ENCODE measurements at regions not wholly inside any gene's neighbourhood (a gene's known extent, or its start where the extent isn't known, plus 50 kb on each side); places are given as distances from the start of the nearest gene placed in this dataset.
A peak's percentile ranks its signal among the peaks of the same experiment; 100 is the strongest.
"Not testable (repeated sequence)": the region's sequence is repeated elsewhere in the genome, so short reads cannot be mapped to it uniquely, and the experiment has no call there.

GRCh38 chr6:13874191-13874549, 50.6 kb upstream of the RNF182 start:
- Histone ChIP-seq H3K36me3 (no peaks in the 10 kb centered on the region), H3K27me3 (peaks cover 4% of the 10 kb centered on the region), H3K9me3 (peaks cover 4 to 5% of the 10 kb centered on the region in 2 donors), H3K4me1 (peaks cover 4 to 13% (median 12%) of the 10 kb centered on the region in 4 donors), H3K27ac (peak overlapping the region in 1 of 4 donors; percentile 33), H3K4me3 (peak overlapping the region in 3 of 4 donors; percentile 36 to 55 (median 46))
- WGBS, 2 donors (ENCODE audit: low coverage in 1 of 2): 72 to 82% methylated on average over 7 to 8 of the region's 8 CpGs
- intact Hi-C loops (cut with DNase I; ENCODE audit: low total_unique reads) (no loop called here), in situ Hi-C loops (cut with MboI; ENCODE audit: low pct_ligation_motif_present in 1 of 4, low pct_unique_long_range_greater_than_20kb in 1 of 4, low sequenced_read_pairs in 3 of 4) (no loop called here)
- TF ChIP-seq EP300 (IDR thresholded peaks at IDR 0.05; ENCODE audit: low read depth): no peak
- no peak for TF ChIP-seq POLR2A (IDR thresholded peaks at IDR 0.05)
- TF ChIP-seq POLR2AphosphoS5 (IDR thresholded peaks at IDR 0.05): no peak
- TF ChIP-seq CTCF (IDR thresholded peaks at IDR 0.05): no peak
- DNase-seq: no peak

GRCh38 chr6:13873288-13874190, 51.2 kb upstream of the RNF182 start:
- Histone ChIP-seq H3K4me1 (peaks cover 4 to 13% (median 12%) of the 10 kb centered on the region in 4 donors), H3K4me3 (peak overlapping the region; percentile 4 to 55 (median 41)), H3K27me3 (no peaks in the 10 kb centered on the region), H3K36me3 (no peaks in the 10 kb centered on the region), H3K27ac (peak overlapping the region in 1 of 4 donors; percentile 33), H3K9me3 (peaks cover 4 to 5% of the 10 kb centered on the region in 2 donors)
- peak; percentile 58 to 75 (median 66) for TF ChIP-seq CTCF (IDR thresholded peaks at IDR 0.05)
- TF ChIP-seq POLR2A (IDR thresholded peaks at IDR 0.05): no peak
- peak; percentile 78 for DNase-seq
- in situ Hi-C loops (cut with MboI; ENCODE audit: low pct_ligation_motif_present in 1 of 4, low pct_unique_long_range_greater_than_20kb in 1 of 4, low sequenced_read_pairs in 3 of 4): no loop called here
- WGBS, 2 donors (ENCODE audit: low coverage in 1 of 2): 7 to 36% methylated on average over 3 to 43 of the region's 49 CpGs
- intact Hi-C loops (cut with DNase I; ENCODE audit: low total_unique reads): no loop called here

GRCh38 chr6:13872681-13873080, 52.1 kb upstream of the RNF182 start:
- intact Hi-C loops (cut with DNase I; ENCODE audit: low total_unique reads) (no loop called here), in situ Hi-C loops (cut with MboI; ENCODE audit: low pct_ligation_motif_present in 1 of 4, low pct_unique_long_range_greater_than_20kb in 1 of 4, low sequenced_read_pairs in 3 of 4) (no loop called here)
- TF ChIP-seq EP300 (IDR thresholded peaks at IDR 0.05; ENCODE audit: low read depth) (no peak), POLR2A (IDR thresholded peaks at IDR 0.05) (no peak)
- no peaks in the 10 kb centered on the region for H3K27me3 ChIP-seq
- H3K27ac ChIP-seq: no peak overlapping the region
- H3K9me3 ChIP-seq: peaks cover 0 to under 1% of the 10 kb centered on the region in 2 donors
- no peak overlapping the region for H3K4me3 ChIP-seq
- peaks cover 4 to 13% (median 12%) of the 10 kb centered on the region in 4 donors for H3K4me1 ChIP-seq
- H3K36me3 ChIP-seq: no peaks in the 10 kb centered on the region
- DNase-seq: no peak
- 72 to 79% methylated on average over 2 of the region's 2 CpGs for WGBS, 2 donors (ENCODE audit: low coverage in 1 of 2)

GRCh38 chr6:13872006-13872405, 52.7 kb upstream of the RNF182 start:
- H3K4me3 ChIP-seq; H3K27me3 ChIP-seq; H3K9me3 ChIP-seq; in situ Hi-C loops (cut with MboI; ENCODE audit: low pct_ligation_motif_present in 1 of 4, low pct_unique_long_range_greater_than_20kb in 1 of 4, low sequenced_read_pairs in 3 of 4); H3K36me3 ChIP-seq; intact Hi-C loops (cut with DNase I; ENCODE audit: low total_unique reads); H3K27ac ChIP-seq; DNase-seq: not testable (repeated sequence)
- 97% methylated on average over 23 of the region's 23 CpGs; no CpG with 5 or more reads in 1 of the 2 donors for WGBS, 2 donors (ENCODE audit: low coverage in 1 of 2)
- peaks cover 4 to 13% (median 12%) of the 10 kb centered on the region in 4 donors for H3K4me1 ChIP-seq

- WGBS, 2 donors (ENCODE audit: low coverage in 1 of 2): 71 to 87% methylated on average over 3 to 4 of the region's 4 CpGs
- Histone ChIP-seq H3K27ac (no peak overlapping the region), H3K9me3 (no peaks in the 10 kb centered on the region), H3K36me3 (no peaks in the 10 kb centered on the region), H3K4me3 (no peak overlapping the region), H3K27me3 (no peaks in the 10 kb centered on the region), H3K4me1 (peaks cover 4 to 13% (median 12%) of the 10 kb centered on the region in 4 donors)
- DNase-seq: no peak
- intact Hi-C loops (cut with DNase I; ENCODE audit: low total_unique reads) (no loop called here), in situ Hi-C loops (cut with MboI; ENCODE audit: low pct_ligation_motif_present in 1 of 4, low pct_unique_long_range_greater_than_20kb in 1 of 4, low sequenced_read_pairs in 3 of 4) (no loop called here)
- no peak for TF ChIP-seq POLR2A (IDR thresholded peaks at IDR 0.05)
- no peak for TF ChIP-seq EP300 (IDR thresholded peaks at IDR 0.05; ENCODE audit: low read depth)
- no peak for TF ChIP-seq CTCF (IDR thresholded peaks at IDR 0.05)
- no peak for TF ChIP-seq POLR2AphosphoS5 (IDR thresholded peaks at IDR 0.05)
Observed at GRCh38 chr6:13870214-13870830, 54.4 kb upstream of the RNF182 start.
